Colonic mucosa (tissue), 4 donors: ENCODE measurements at regions not wholly inside any gene's neighbourhood (a gene's known extent, or its start where the extent isn't known, plus 50 kb on each side); places are given as distances from the start of the nearest gene placed in this dataset.

Source experiments
- DNase-seq: peaks from one replicate; pipeline ENCODE4 v3.0.0-alpha.2; 2020
- H3K27ac ChIP-seq: fragments of 200-600 bp; one replicate; pipeline ENCODE4 v1.8.0; 2021
- H3K27me3 ChIP-seq: fragments of 200-600 bp; one replicate; pipeline ENCODE4 v1.8.0; 2021
- H3K36me3 ChIP-seq: fragments of 200-600 bp; one replicate; pipeline ENCODE4 v1.8.0; 2021
- H3K4me1 ChIP-seq: fragments of 200-600 bp; one replicate; pipeline ENCODE4 v1.8.0; 2021; ENCODE audit warnings: mild to moderate bottlenecking
- H3K4me3 ChIP-seq: fragments of 200-600 bp; one replicate; pipeline ENCODE4 v1.8.0; 2021
- H3K9ac ChIP-seq, 2 donors: one replicate each; pipeline ENCODE4 v1.7.0; 2013; ENCODE audit warnings: control low read depth in 2 of 2, low read depth in 2 of 2, low read length in 2 of 2
- H3K9me3 ChIP-seq: fragments of 200-600 bp; one replicate; pipeline ENCODE4 v1.8.0; 2021
- CTCF ChIP-seq: fragments of 200-600 bp; IDR thresholded peaks from one replicate; pipeline ENCODE4 v1.8.0; 2022; ENCODE audit warnings: antibody characterized with exemption, mild to moderate bottlenecking
- intact Hi-C: fragments of 100-400 bp; cut with DNase I; formaldehyde crosslinking; loops from one replicate; pipeline ENCODE4 v1.14.1; 2022
- donor health status: healthy.
- donor health status: DM: no; HTN: no; CAD: no.
- donor health status: DM: no; HTN: no; CAD: no.

DNA sequence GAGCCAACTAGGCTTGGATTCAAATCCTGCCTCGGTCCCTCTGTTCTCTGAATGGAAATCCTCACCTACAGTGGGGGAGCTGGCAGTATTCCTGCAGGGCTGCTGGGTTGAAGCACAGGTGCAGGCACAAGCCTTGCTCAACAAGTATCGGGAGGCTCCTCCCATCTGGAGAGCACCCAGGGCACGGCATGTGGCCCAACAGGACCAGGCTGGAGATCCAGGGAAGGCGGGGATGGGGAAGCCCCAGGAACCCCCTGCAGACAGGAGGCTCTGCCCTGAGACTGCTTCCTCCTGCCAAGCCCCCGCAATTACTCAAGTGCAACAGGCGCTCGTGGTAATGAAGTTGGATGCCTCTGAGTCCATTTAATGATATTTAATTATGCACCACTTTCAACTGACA, 128.0 kb upstream of the VSTM2B start:
- no peak for DNase-seq
- no peak overlapping the region for H3K4me3 ChIP-seq
- TF ChIP-seq CTCF: no peak
- no peaks in the 10 kb centered on the region for H3K4me1 ChIP-seq
- no peak overlapping the region for H3K9ac ChIP-seq
- H3K27me3 ChIP-seq: no peaks in the 10 kb centered on the region
- H3K27ac ChIP-seq: no peak overlapping the region
- intact Hi-C loops: no loop called here
- no peaks in the 10 kb centered on the region for H3K36me3 ChIP-seq
- H3K9me3 ChIP-seq: no peaks in the 10 kb centered on the region

GRCh38 chr19:29399804-29400203, 126.0 kb upstream of the VSTM2B start:
- H3K9ac ChIP-seq: no peak overlapping the region
- no peak for TF ChIP-seq CTCF
- H3K4me1 ChIP-seq: no peaks in the 10 kb centered on the region
- H3K9me3 ChIP-seq: no peaks in the 10 kb centered on the region
- no peak overlapping the region for H3K4me3 ChIP-seq
- no peak overlapping the region for H3K27ac ChIP-seq
- H3K27me3 ChIP-seq: no peaks in the 10 kb centered on the region
- H3K36me3 ChIP-seq: no peaks in the 10 kb centered on the region
- intact Hi-C loops: no loop called here
- no peak for DNase-seq

- Histone ChIP-seq H3K36me3 (no peaks in the 10 kb centered on the region), H3K4me1 (no peaks in the 10 kb centered on the region), H3K9ac (no peak overlapping the region), H3K27me3 (no peaks in the 10 kb centered on the region), H3K4me3 (no peak overlapping the region), H3K9me3 (no peaks in the 10 kb centered on the region), H3K27ac (no peak overlapping the region)
- DNase-seq: no peak
- intact Hi-C loops: no loop called here
- TF ChIP-seq CTCF: no peak
Measured at GRCh38 chr19:29400917-29401711, 124.7 kb upstream of the VSTM2B start.

- no peaks in the 10 kb centered on the region for H3K9me3 ChIP-seq
- H3K36me3 ChIP-seq: no peaks in the 10 kb centered on the region
- H3K4me1 ChIP-seq: no peaks in the 10 kb centered on the region
- H3K27ac ChIP-seq: no peak overlapping the region
- intact Hi-C loops: no loop called here
- no peak overlapping the region for H3K9ac ChIP-seq
- no peak overlapping the region for H3K4me3 ChIP-seq
- H3K27me3 ChIP-seq: no peaks in the 10 kb centered on the region
- no peak for TF ChIP-seq CTCF
- no peak for DNase-seq
Measured at GRCh38 chr19:29401712-29402421, 123.9 kb upstream of the VSTM2B start.

GRCh38 chr19:29402563-29402962, 123.2 kb upstream of the VSTM2B start:
- H3K9me3 ChIP-seq: no peaks in the 10 kb centered on the region
- intact Hi-C loops: no loop called here

More at GRCh38 chr19:29402563-29402962, 123.2 kb upstream of the VSTM2B start:
- no peak overlapping the region for H3K27ac ChIP-seq
- H3K9ac ChIP-seq: no peak overlapping the region
- DNase-seq: no peak
- no peak overlapping the region for H3K4me3 ChIP-seq
- H3K36me3 ChIP-seq: no peaks in the 10 kb centered on the region
- no peaks in the 10 kb centered on the region for H3K27me3 ChIP-seq
- no peak for TF ChIP-seq CTCF
- no peaks in the 10 kb centered on the region for H3K4me1 ChIP-seq
